HG03439 (cell line): ENCODE measurements at regions not wholly inside any gene's neighbourhood (a gene's known extent, or its start where the extent isn't known, plus 50 kb on each side); places are given as distances from the start of the nearest gene placed in this dataset.

Source experiments
- ATAC-seq: cut with Tn5 transposase; IDR thresholded peaks from one replicate; pipeline ENCODE4 v1.9.1; 2021; ENCODE audit warnings: mild to moderate bottlenecking, moderate library complexity; ENCODE audit not compliant: unreplicated experiment

- no peak for ATAC-seq
Observed at GRCh38 chr11:110891411-110891810, 179.2 kb upstream of the ARHGAP20 start.

GRCh38 chr11:110890995-110891394 lies 178.8 kb upstream of the ARHGAP20 start:
- no peak for ATAC-seq

- ATAC-seq: no peak
Observed at GRCh38 chr11:110886288-110886970, 174.2 kb upstream of the ARHGAP20 start.

GRCh38 chr11:110883256-110883655 lies 171.0 kb upstream of the ARHGAP20 start:
- no peak for ATAC-seq

GRCh38 chr11:110878513-110878912 lies 166.3 kb upstream of the ARHGAP20 start:
- ATAC-seq: no peak

GRCh38 chr11:110874437-110875030 lies 162.3 kb upstream of the ARHGAP20 start:
- ATAC-seq: no peak

DNA sequence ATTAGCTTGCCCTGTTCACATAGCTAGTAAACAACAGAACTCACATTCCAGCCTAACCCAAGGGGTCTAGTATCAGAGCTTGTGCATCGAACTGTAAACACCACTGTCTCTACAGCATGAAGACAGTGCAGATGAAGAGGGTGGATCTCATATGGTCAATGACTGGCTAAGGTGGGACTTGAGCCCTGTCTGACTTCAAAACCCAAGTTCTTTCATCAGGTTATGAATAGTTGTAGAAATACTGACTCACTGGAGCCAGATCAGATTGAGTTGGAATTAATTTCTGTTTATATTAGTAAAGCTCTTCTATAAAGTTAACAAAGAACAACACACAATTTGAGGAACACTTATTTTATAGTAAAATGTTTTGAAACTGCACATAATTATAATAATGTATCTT lies 161.7 kb upstream of the ARHGAP20 start:
- ATAC-seq: no peak

- no peak for ATAC-seq
Observed at GRCh38 chr11:110870816-110871522, 158.7 kb upstream of the ARHGAP20 start.

DNA sequence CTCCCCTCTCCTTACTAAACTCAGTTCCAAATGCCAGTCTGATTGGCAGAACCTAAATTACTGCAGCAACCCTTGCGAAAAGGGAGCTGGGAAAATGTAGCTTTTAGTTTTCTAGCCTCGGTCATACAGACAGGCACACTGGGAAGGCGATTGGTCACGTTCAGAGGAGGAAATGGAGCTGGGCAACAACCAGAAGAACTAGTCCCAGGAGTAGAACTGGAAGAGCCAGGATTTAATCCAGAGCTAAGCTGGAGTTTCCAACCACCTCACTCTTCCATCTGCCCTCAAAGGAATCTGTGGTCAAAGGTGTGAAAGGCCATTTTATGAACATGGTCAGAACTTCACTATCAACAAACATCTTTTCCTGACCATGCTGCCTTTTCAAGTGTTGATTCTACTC lies 155.7 kb upstream of the ARHGAP20 start:
- ATAC-seq: no peak

DNA sequence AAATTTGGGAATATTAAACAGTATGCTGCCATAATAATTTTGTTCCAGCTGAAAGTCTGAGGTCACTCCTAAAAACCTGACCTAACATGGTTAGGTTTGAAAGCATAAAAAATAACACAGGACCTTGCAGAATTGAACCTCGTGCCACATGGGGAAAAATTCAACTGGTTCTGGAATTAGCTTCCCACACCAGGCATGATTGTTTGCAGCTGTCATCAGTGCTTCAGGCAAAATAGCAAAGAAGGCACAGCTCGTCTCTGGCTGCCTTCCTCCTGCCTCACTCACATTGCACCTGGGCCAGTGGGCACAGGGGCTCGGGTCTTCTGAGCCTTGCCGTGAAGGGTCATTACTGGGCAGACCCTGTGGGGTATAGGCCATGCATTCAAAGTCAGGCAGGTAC lies 153.8 kb upstream of the ARHGAP20 start:
- ATAC-seq: no peak

GRCh38 chr11:110862407-110862806 lies 150.2 kb upstream of the ARHGAP20 start:
- no peak for ATAC-seq

- no peak for ATAC-seq
Observed at GRCh38 chr11:110860461-110860860, 148.2 kb upstream of the ARHGAP20 start.

DNA sequence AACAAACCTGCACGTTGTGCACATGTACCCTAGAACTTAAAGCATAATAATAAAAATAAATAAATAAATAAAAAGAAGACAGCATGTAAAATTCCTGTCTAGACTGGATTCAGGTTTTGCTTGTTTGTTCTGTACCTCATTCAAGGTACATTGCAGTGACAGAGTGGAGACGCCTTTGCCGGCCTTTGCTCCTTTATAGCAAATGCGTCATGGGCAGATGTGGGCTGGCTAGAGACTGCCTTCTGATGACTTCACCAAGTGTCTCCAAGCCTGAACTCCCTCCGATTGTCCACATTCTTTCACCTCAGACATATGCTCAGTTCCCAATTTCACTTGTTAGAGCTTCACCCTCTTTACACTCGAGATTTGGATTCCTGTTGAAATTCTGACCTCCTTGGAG lies 147.8 kb upstream of the ARHGAP20 start:
- ATAC-seq: no peak

GRCh38 chr11:110859240-110859840 lies 147.1 kb upstream of the ARHGAP20 start:
- no peak for ATAC-seq

- ATAC-seq: no peak
Observed at GRCh38 chr11:110858547-110858921, 146.3 kb upstream of the ARHGAP20 start.

- no peak for ATAC-seq
Observed at GRCh38 chr11:110857892-110858546, 145.8 kb upstream of the ARHGAP20 start.

DNA sequence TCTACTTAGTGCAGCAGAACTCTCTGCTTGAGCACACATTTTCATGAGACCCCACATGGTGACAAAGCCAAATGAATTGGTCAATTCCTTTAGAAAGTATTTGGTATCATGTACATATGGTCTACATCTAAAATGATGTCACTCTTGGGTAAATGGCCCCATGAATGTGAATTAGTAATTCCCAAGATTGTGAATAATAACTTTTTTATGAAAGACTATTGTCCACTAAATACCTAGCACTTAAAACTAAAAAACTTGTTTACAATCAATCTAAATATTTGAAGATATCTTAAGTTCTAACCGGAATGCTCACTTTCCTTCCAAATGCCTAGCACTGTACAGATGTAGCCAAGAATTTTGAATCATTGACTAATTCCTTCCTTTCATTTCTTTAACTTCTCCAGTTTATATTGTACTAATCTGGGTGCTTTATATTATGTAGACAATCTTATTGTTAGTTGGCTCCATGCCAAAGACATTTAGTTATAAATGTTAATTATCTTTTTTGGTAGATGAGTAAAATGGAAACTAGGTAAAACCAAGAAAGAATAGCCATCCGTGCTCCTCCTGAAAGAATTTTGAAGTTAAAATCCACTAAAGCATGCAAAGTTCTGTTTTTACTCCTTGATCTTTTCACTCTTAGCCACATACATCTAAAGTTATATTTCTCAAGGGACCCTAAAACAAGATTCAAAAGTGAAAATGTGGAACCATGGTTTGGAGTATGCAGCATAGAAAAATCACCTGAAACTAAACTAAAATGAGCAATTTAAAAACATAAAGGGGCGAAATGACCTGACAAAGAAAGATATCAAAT lies 145.0 kb upstream of the ARHGAP20 start:
- ATAC-seq: no peak

DNA sequence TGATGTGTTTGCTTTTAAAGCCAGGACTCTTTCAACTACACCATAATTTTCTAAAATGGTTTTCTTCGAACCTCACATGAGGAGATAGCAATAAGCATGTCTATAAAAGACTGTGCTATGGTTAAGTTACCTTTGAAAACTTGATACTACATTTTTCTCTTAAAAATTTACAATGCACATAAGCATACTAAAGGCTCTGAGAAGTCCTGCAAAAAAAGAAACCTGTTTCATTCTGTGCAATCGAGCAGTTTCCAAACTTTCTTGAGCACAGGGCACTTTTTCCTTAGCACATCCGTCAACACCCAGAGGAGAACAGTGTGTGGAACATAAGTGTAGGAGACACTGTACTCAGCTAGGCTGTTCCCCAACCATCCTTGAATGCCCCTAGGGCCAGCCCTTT lies 144.1 kb upstream of the ARHGAP20 start:
- no peak for ATAC-seq

GRCh38 chr11:110855191-110855590 lies 143.0 kb upstream of the ARHGAP20 start:
- ATAC-seq: no peak

GRCh38 chr11:110852921-110853490 lies 140.8 kb upstream of the ARHGAP20 start:
- ATAC-seq: no peak
